Prostate gland (tissue), 2 donors: ENCODE measurements at regions not wholly inside any gene's neighbourhood (a gene's known extent, or its start where the extent isn't known, plus 50 kb on each side); places are given as distances from the start of the nearest gene placed in this dataset.

Experiments
- DNase-seq: peaks from one replicate; pipeline ENCODE4 v3.0.0-alpha.2; 2019; ENCODE audit warnings: low spot score
- H3K27ac ChIP-seq, 2 donors: fragments of 200-600 bp; sonication (generic); 2 replicates each; pipeline ENCODE4 v1.5.1; 2017 to 2019
- H3K27me3 ChIP-seq: fragments of 200-600 bp; sonication (generic); replicated peaks from 2 replicates; pipeline ENCODE4 v1.5.1; 2019; ENCODE audit not compliant: insufficient read depth
- H3K36me3 ChIP-seq, 2 donors: fragments of 200-600 bp; sonication (generic); 1 replicate in 1 of 2; 2 replicates in 1 of 2; pipeline versions ENCODE4 v1.5.1 to v1.8.1; 2017 to 2019
- H3K4me1 ChIP-seq: fragments of 200-600 bp; sonication (generic); replicated peaks from 2 replicates; pipeline ENCODE4 v1.5.1; 2019
- H3K4me3 ChIP-seq, 2 donors: fragments of 200-600 bp; sonication (generic); 2 replicates each; pipeline ENCODE4 v1.5.1; 2017 to 2019
- H3K9me3 ChIP-seq: fragments of 200-600 bp; sonication (generic); 2 replicates; pipeline ENCODE4 v1.5.1; 2017
- POLR2A ChIP-seq: fragments of 450-650 bp; IDR thresholded peaks from one replicate; pipeline ENCODE4 v1.6.1; 2016; ENCODE audit warnings: antibody characterized with exemption, mild to moderate bottlenecking
- POLR2AphosphoS5 ChIP-seq: sonication (generic); formaldehyde crosslinking; IDR thresholded peaks from one replicate; pipeline ENCODE4 v1.6.1; 2017; ENCODE audit warnings: antibody characterized with exemption
- WGBS: methylation state at CpG from one replicate; pipeline ENCODE4 v1.1.5; 2018; 5-methylcytosine and 5-hydroxymethylcytosine counted together
- intact Hi-C: fragments of 100-400 bp; cut with DNase I; formaldehyde crosslinking; loops from one replicate; pipeline ENCODE4 v1.14.2; 2022
- TF ChIP-seq, protein P1 (sequence below), 4 experiments: fragments of 200-600 bp in 2 of 4; fragments of 450-650 bp in 2 of 4; sonication (generic) in 2 of 4; IDR thresholded peaks; 1 replicate in 3 of 4; 2 replicates in 1 of 4; pipeline ENCODE4 v1.5.1; 2016 to 2019; ENCODE audit warnings: antibody characterized with exemption in 4 of 4, mild to moderate bottlenecking in 2 of 4, moderate library complexity in 2 of 4

DNA sequence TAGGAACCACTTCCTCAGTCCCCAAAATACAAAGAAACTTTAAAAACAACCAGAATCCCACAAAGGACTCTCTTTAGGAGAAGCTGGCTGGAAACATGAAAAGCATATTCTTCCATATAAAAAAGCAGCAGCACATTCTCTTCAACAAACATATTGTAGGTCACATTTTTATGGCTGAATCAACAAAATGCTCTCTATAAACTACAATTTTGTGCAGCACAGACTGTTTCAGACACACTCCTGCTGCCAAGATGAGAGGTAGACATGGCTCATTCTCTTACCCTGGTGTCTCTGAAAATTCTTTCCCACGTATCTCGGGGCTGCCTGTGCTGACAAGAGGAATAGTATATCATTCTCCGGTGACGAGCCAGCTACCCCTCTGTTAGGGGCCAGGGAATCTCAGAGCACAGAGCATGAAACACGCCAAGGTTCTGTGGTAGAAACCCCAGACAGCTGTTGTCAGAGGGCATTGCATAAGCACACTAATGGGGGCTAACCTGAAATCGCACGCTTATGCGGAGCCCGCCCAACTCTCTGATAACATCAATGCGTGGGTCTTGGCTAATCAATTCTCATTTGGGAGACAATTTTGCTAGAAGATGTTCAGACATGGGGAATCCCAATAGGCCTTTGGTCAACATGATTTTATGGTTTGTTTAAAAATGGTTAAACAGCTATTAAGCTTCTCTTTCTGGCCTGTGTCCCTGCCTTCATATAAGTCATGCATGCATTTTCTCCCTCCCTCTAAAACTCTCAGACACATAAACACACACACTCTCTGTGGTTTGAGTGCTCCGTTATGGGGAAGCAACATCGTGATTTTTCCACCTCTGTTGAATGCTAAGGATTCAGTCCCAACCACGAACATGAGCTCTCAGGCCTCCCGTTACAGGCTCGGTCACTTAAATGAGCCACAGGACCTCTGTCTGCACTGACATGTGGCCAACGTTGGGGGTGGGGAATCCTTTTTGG, 177.5 kb downstream of the INO80D start:
- peak; percentile 29 for DNase-seq
- Histone ChIP-seq H3K9me3 (no peaks in the 10 kb centered on the region), H3K4me3 (peak overlapping the region in 1 of 2 donors; percentile 4), H3K4me1 (peaks cover 14% of the 10 kb centered on the region), H3K27me3 (no peaks in the 10 kb centered on the region), H3K36me3 (no peaks in the 10 kb centered on the region), H3K27ac (peak overlapping the region; percentile 40 to 71)
- TF ChIP-seq, protein P1, sequence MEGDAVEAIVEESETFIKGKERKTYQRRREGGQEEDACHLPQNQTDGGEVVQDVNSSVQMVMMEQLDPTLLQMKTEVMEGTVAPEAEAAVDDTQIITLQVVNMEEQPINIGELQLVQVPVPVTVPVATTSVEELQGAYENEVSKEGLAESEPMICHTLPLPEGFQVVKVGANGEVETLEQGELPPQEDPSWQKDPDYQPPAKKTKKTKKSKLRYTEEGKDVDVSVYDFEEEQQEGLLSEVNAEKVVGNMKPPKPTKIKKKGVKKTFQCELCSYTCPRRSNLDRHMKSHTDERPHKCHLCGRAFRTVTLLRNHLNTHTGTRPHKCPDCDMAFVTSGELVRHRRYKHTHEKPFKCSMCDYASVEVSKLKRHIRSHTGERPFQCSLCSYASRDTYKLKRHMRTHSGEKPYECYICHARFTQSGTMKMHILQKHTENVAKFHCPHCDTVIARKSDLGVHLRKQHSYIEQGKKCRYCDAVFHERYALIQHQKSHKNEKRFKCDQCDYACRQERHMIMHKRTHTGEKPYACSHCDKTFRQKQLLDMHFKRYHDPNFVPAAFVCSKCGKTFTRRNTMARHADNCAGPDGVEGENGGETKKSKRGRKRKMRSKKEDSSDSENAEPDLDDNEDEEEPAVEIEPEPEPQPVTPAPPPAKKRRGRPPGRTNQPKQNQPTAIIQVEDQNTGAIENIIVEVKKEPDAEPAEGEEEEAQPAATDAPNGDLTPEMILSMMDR (IDR thresholded peaks at IDR 0.05), result no peak
- peak; percentile 55 for TF ChIP-seq POLR2AphosphoS5
- no peak for TF ChIP-seq POLR2A
- 19% methylated on average over 16 of the region's 16 CpGs for WGBS
- intact Hi-C loops, result no loop called here

DNA sequence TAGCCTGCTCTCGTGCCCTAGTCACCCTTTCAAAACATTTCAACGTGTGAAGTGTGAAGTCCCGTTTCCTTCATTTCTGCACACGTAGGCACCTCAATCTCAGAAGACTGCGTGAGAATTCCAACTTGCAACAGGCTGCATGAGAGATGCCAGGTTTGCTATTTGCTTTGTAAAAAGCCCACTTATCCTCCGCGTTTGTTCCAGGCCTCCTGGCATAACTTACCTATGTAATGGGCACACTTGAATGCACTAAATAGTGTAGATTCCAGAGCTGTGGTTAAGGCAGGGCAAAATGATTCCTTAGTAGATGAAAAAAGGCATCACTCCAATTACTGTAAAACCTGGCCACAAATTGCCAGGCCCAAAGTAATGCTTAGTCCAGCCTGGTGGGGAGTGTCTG, 179.6 kb downstream of the INO80D start:
- no peak for DNase-seq
- no peaks in the 10 kb centered on the region for H3K27me3 ChIP-seq
- no peak for TF ChIP-seq POLR2AphosphoS5
- TF ChIP-seq, protein P1 (IDR thresholded peaks at IDR 0.05), result no peak
- TF ChIP-seq POLR2A, result no peak
- H3K9me3 ChIP-seq, result no peaks in the 10 kb centered on the region
- 92% methylated on average over 7 of the region's 7 CpGs for WGBS
- H3K4me3 ChIP-seq, result no peak overlapping the region
- H3K36me3 ChIP-seq, result no peaks in the 10 kb centered on the region
- intact Hi-C loops, result no loop called here
- peaks cover 20% of the 10 kb centered on the region for H3K4me1 ChIP-seq
- no peak overlapping the region for H3K27ac ChIP-seq

DNA sequence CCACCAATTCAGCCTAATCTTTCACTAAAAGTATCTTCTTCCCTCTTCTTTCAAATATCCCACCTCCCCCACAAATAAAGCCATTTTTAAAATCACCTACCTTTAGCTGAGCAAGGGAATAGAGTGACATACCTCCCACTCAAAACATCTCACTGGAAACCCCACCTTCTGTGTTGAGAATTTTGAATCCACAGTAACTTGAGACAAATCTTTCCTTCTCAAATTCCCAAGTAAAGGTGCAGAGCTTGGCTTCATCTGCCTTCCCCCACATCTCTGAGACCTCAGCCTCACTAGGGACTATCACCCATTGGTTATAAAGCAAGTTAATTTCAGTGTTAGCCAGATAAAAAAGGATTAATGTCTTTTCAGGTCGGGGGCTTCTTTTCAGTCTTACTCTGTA, 180.4 kb downstream of the INO80D start:
- WGBS, result 73% methylated on average over 1 of the region's 1 CpG
- no peak overlapping the region for H3K4me3 ChIP-seq
- no peaks in the 10 kb centered on the region for H3K36me3 ChIP-seq
- no peak for DNase-seq
- H3K9me3 ChIP-seq, result no peaks in the 10 kb centered on the region
- TF ChIP-seq POLR2AphosphoS5, result no peak
- TF ChIP-seq POLR2A, result no peak
- intact Hi-C loops, result no loop called here
- H3K4me1 ChIP-seq, result peaks cover 21% of the 10 kb centered on the region
- H3K27ac ChIP-seq, result no peak overlapping the region
- H3K27me3 ChIP-seq, result no peaks in the 10 kb centered on the region

DNA sequence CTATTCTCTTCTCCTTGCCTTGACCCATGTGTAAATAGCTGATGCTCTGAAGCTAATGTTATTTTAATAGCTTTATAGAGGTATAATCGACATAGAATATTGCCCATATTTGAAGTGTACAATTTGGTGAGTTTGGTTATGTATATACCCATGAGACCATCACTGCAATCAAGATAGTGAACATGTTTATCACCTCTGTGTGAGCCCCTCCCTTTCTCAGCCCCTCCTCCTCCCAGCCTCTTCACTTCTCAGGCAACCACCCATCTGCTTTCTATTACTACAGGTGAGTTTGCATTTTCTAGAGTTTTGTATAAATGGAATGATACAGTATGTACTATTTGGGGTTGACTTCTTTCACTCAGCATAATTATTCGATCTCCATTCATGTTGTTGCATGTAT, 181.1 kb downstream of the INO80D start:
- Histone ChIP-seq H3K27ac (no peak overlapping the region), H3K4me3 (no peak overlapping the region), H3K9me3 (no peaks in the 10 kb centered on the region), H3K27me3 (no peaks in the 10 kb centered on the region), H3K36me3 (no peaks in the 10 kb centered on the region), H3K4me1 (peaks cover 17% of the 10 kb centered on the region)
- no peak for DNase-seq
- 79% methylated on average over 2 of the region's 2 CpGs for WGBS
- intact Hi-C loops, result no loop called here
- TF ChIP-seq POLR2A (no peak), POLR2AphosphoS5 (no peak)
- TF ChIP-seq, protein P1 (IDR thresholded peaks at IDR 0.05), result no peak

DNA sequence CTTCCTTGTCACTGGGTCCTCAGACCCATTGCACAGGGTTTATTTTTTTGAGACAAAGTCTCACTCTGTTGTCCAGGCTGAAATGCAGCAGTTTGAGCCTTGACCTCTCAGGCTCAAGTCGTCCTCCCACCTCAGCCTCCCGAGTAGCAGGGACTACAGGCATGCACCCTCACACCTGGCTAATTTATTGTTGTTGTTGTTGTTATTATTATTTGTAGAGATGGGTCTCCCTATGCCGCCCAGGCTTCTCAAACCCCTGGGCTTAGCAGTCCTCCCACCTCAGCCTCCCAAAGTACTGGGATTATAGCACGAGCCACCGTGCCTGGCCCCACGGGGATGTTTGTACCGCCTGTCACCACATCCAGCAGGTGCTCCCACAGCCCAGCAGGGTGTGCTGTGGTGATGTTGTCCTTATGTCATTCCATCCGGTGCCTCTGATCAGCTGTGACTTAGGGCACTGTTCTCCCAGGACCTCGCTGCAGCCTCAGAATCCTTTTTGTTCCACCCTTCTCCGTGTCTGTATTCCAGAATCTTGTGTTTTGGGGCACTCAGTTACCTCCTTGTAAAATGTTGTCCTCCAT, 182.3 kb downstream of the INO80D start:
- Histone ChIP-seq H3K27ac (peak overlapping the region in 1 of 2 donors; percentile 56), H3K4me1 (peaks cover 12% of the 10 kb centered on the region), H3K9me3 (no peaks in the 10 kb centered on the region), H3K27me3 (no peaks in the 10 kb centered on the region), H3K4me3 (no peak overlapping the region), H3K36me3 (no peaks in the 10 kb centered on the region)
- WGBS, result 83% methylated on average over 10 of the region's 10 CpGs
- TF ChIP-seq POLR2A, result no peak
- TF ChIP-seq, protein P1 (IDR thresholded peaks at IDR 0.05), result peak in 2 of 4 experiments; percentile 23 to 38
- no peak for DNase-seq
- intact Hi-C loops, result no loop called here
